ENCODE measurements at regions not wholly inside any gene's neighbourhood (a gene's known extent, or its start where the extent isn't known, plus 50 kb on each side); places are given as distances from the start of the nearest gene placed in this dataset.

GRCh38 chr11:16410479-16410878 lies 54.1 kb upstream of the SOX6 start:
- POLR2A ChIA-PET = no interaction called here

GRCh38 chr11:16408619-16409018 lies 52.3 kb upstream of the SOX6 start:
- H3K9me3 Mint-ChIP-seq = peaks cover 1% of the 10 kb centered on the region
- DNase-seq (no peak), ATAC-seq (ENCODE audit: low read depth) (no peak)
- no peaks in the 10 kb centered on the region for H3K4me1 Mint-ChIP-seq
- POLR2A ChIA-PET = no interaction called here
- H3K27me3 Mint-ChIP-seq = no peaks in the 10 kb centered on the region
- no peaks in the 10 kb centered on the region for H3K36me3 Mint-ChIP-seq
- no peak overlapping the region for H3K4me3 Mint-ChIP-seq
- H3K27ac Mint-ChIP-seq = no peak overlapping the region

More at GRCh38 chr11:16410479-16410878, 54.1 kb upstream of the SOX6 start:
- H3K9me3 Mint-ChIP-seq = peaks cover 1% of the 10 kb centered on the region
- H3K27ac Mint-ChIP-seq = no peak overlapping the region
- no peaks in the 10 kb centered on the region for H3K27me3 Mint-ChIP-seq
- no peaks in the 10 kb centered on the region for H3K36me3 Mint-ChIP-seq
- no peaks in the 10 kb centered on the region for H3K4me1 Mint-ChIP-seq
- DNase-seq (no peak), ATAC-seq (ENCODE audit: low read depth) (no peak)
- no peak overlapping the region for H3K4me3 Mint-ChIP-seq

GRCh38 chr11:16406226-16406625 lies 49.9 kb upstream of the SOX6 start:
- DNase-seq = no peak
- H3K27ac Mint-ChIP-seq = no peak overlapping the region

More at GRCh38 chr11:16406226-16406625, 49.9 kb upstream of the SOX6 start:
- no peak for ATAC-seq (ENCODE audit: low read depth)
- POLR2A ChIA-PET = no interaction called here
- no peak overlapping the region for H3K4me3 Mint-ChIP-seq
- no peaks in the 10 kb centered on the region for H3K27me3 Mint-ChIP-seq
- no peaks in the 10 kb centered on the region for H3K4me1 Mint-ChIP-seq
- no peaks in the 10 kb centered on the region for H3K36me3 Mint-ChIP-seq
- H3K9me3 Mint-ChIP-seq = peaks cover 1% of the 10 kb centered on the region

Measured in activated naive CD8-positive, alpha-beta T cell treated with anti-CD3 and anti-CD28 coated beads, Interleukin-2, amount 10 ng/mL, durations not matched to agents 7 days and 5 days (primary cell).